ENCODE measurements at regions not wholly inside any gene's neighbourhood (a gene's known extent, or its start where the extent isn't known, plus 50 kb on each side); places are given as distances from the start of the nearest gene placed in this dataset.
"Not testable (repeated sequence)": the region's sequence is repeated elsewhere in the genome, so short reads cannot be mapped to it uniquely, and the experiment has no call there.

- Mint-ChIP-seq H3K9me3 (ENCODE audit: low read depth) (no peaks in the 10 kb centered on the region), H3K36me3 (ENCODE audit: low read depth) (no peaks in the 10 kb centered on the region), H3K4me3 (ENCODE audit: unreplicated experiment) (no peak overlapping the region), H3K27me3 (ENCODE audit: low read depth) (peaks cover 5% of the 10 kb centered on the region), H3K4me1 (ENCODE audit: low read depth) (no peaks in the 10 kb centered on the region), H3K27ac (ENCODE audit: unreplicated experiment) (no peak overlapping the region)
- DNase-seq (ENCODE audit: low spot score): no peak
- no peak for TF ChIP-seq CTCF (IDR thresholded peaks at IDR 0.05)
Observed at GRCh38 chr2:199189229-199189628, 268.5 kb downstream of the SATB2 start.

- no peaks in the 10 kb centered on the region for H3K36me3 Mint-ChIP-seq (ENCODE audit: low read depth)
- DNase-seq (ENCODE audit: low spot score): no peak
- H3K4me3 Mint-ChIP-seq (ENCODE audit: unreplicated experiment): no peak overlapping the region
- H3K4me1 Mint-ChIP-seq (ENCODE audit: low read depth): no peaks in the 10 kb centered on the region
- H3K27ac Mint-ChIP-seq (ENCODE audit: unreplicated experiment): no peak overlapping the region
- H3K9me3 Mint-ChIP-seq (ENCODE audit: low read depth): no peaks in the 10 kb centered on the region
- TF ChIP-seq CTCF (IDR thresholded peaks at IDR 0.05): no peak
- peaks cover under 1% of the 10 kb centered on the region for H3K27me3 Mint-ChIP-seq (ENCODE audit: low read depth)
Observed at GRCh38 chr2:199186301-199186751, 271.4 kb downstream of the SATB2 start.

- not testable (repeated sequence) for DNase-seq (ENCODE audit: low spot score); H3K4me3 Mint-ChIP-seq (ENCODE audit: unreplicated experiment); H3K9me3 Mint-ChIP-seq (ENCODE audit: low read depth); H3K36me3 Mint-ChIP-seq (ENCODE audit: low read depth); H3K27me3 Mint-ChIP-seq (ENCODE audit: low read depth); H3K27ac Mint-ChIP-seq (ENCODE audit: unreplicated experiment); H3K4me1 Mint-ChIP-seq (ENCODE audit: low read depth)
Observed at GRCh38 chr2:199185174-199185573, 272.6 kb downstream of the SATB2 start.

- Mint-ChIP-seq H3K4me3 (ENCODE audit: unreplicated experiment) (no peak overlapping the region), H3K27me3 (ENCODE audit: low read depth) (peaks cover 9% of the 10 kb centered on the region), H3K9me3 (ENCODE audit: low read depth) (peaks cover under 1% of the 10 kb centered on the region), H3K36me3 (ENCODE audit: low read depth) (no peaks in the 10 kb centered on the region), H3K27ac (ENCODE audit: unreplicated experiment) (no peak overlapping the region), H3K4me1 (ENCODE audit: low read depth) (no peaks in the 10 kb centered on the region)
- DNase-seq (ENCODE audit: low spot score): no peak
- TF ChIP-seq CTCF (IDR thresholded peaks at IDR 0.05): no peak
Observed at GRCh38 chr2:199163613-199164458, 293.9 kb downstream of the SATB2 start.

GRCh38 chr2:199160677-199161465 lies 296.9 kb downstream of the SATB2 start:
- H3K9me3 Mint-ChIP-seq (ENCODE audit: low read depth): peaks cover 19% of the 10 kb centered on the region
- H3K27me3 Mint-ChIP-seq (ENCODE audit: low read depth): peaks cover 9% of the 10 kb centered on the region
- H3K27ac Mint-ChIP-seq (ENCODE audit: unreplicated experiment): no peak overlapping the region
- peaks cover 2% of the 10 kb centered on the region for H3K36me3 Mint-ChIP-seq (ENCODE audit: low read depth)
- H3K4me3 Mint-ChIP-seq (ENCODE audit: unreplicated experiment): no peak overlapping the region
- DNase-seq (ENCODE audit: low spot score): no peak
- H3K4me1 Mint-ChIP-seq (ENCODE audit: low read depth): no peaks in the 10 kb centered on the region
- no peak for TF ChIP-seq CTCF (IDR thresholded peaks at IDR 0.05)

Measured in chondrocyte (in vitro differentiated cells).